Progenitor cell of endocrine pancreas (in vitro differentiated cells): ENCODE measurements at regions not wholly inside any gene's neighbourhood (a gene's known extent, or its start where the extent isn't known, plus 50 kb on each side); places are given as distances from the start of the nearest gene placed in this dataset.

Experiments
- DNase-seq: peaks from one replicate; pipeline ENCODE4 v3.0.0; 2021; ENCODE audit warnings: low spot score; ENCODE audit not compliant: unreplicated experiment
- H3K27ac Mint-ChIP-seq: 2 replicates; pipeline ENCODE4 v1.8.0; 2021; ENCODE audit warnings: mild to moderate bottlenecking, moderate library complexity, mixed read lengths
- H3K27me3 Mint-ChIP-seq: 2 replicates; pipeline ENCODE4 v1.8.0; 2021; ENCODE audit warnings: mixed read lengths
- H3K36me3 Mint-ChIP-seq: 2 replicates; pipeline ENCODE4 v1.8.0; 2022; ENCODE audit warnings: mixed read lengths; ENCODE audit not compliant: insufficient read depth
- H3K4me1 Mint-ChIP-seq: 2 replicates; pipeline ENCODE4 v1.8.0; 2021; ENCODE audit warnings: low read depth, mixed read lengths
- H3K4me3 Mint-ChIP-seq: 2 replicates; pipeline ENCODE4 v1.8.0; 2021; ENCODE audit warnings: low read depth, mild to moderate bottlenecking, moderate library complexity, mixed read lengths
- H3K9me3 Mint-ChIP-seq: 2 replicates; pipeline ENCODE4 v1.8.0; 2021; ENCODE audit warnings: low read depth, mixed read lengths
- CTCF ChIP-seq: fragments of 200-600 bp; sonication (generic); IDR thresholded peaks from one replicate; pipeline ENCODE4 v1.5.0; 2021; ENCODE audit warnings: antibody characterized with exemption, mild to moderate bottlenecking; ENCODE audit not compliant: unreplicated experiment

DNA sequence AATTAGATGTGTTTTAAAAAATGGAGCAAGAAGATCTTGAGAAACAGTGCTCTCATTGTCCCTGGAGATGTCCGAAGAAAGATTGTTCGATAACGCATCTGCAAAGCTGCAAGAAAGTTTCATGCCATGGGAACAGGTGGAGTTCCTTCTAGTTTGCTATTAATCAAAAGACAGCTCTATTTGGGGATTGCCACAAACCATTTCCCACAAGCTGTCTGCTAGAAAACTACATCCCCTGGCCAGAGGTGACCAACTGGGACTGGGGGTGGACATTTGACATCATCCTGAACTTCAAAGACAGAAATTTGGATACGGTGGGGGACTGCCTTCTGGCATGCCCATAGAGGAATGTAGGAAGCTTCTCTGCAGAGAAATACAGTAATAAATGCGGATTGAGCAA is 50.8 kb upstream of the OSMR start:
- DNase-seq: no peak

GRCh38 chr5:38795986-38796741 is 49.6 kb upstream of the OSMR start:
- Mint-ChIP-seq H3K4me3 (no peak overlapping the region), H3K27ac (no peak overlapping the region), H3K4me1 (no peaks in the 10 kb centered on the region), H3K9me3 (no peaks in the 10 kb centered on the region), H3K27me3 (peaks cover 7% of the 10 kb centered on the region), H3K36me3 (no peaks in the 10 kb centered on the region)
- DNase-seq: no peak
- TF ChIP-seq CTCF: no peak

More for the DNA sequence above, 50.8 kb upstream of the OSMR start:
- Mint-ChIP-seq H3K4me1 (no peaks in the 10 kb centered on the region), H3K27me3 (peaks cover 7% of the 10 kb centered on the region), H3K9me3 (no peaks in the 10 kb centered on the region), H3K4me3 (no peak overlapping the region), H3K36me3 (no peaks in the 10 kb centered on the region), H3K27ac (no peak overlapping the region)
- no peak for TF ChIP-seq CTCF
